Trophoblast cell (in vitro differentiated cells and primary cell): ENCODE measurements at regions not wholly inside any gene's neighbourhood (a gene's known extent, or its start where the extent isn't known, plus 50 kb on each side); places are given as distances from the start of the nearest gene placed in this dataset.

ENCODE experiments used
- DNase-seq, 2 donors: peaks; one replicate each; pipeline ENCODE4 v3.0.0-alpha.2; 2016
- H2AFZ ChIP-seq: 2 replicates; pipeline ENCODE4 v1.6.1; 2013; ENCODE audit warnings: low read length, moderate library complexity, mild to moderate bottlenecking; ENCODE audit not compliant: insufficient read depth, poor library complexity
- H2AK5ac ChIP-seq: 2 replicates; pipeline ENCODE4 v1.6.1; 2013; ENCODE audit warnings: mild to moderate bottlenecking, low read length
- H2BK120ac ChIP-seq: 2 replicates; pipeline ENCODE4 v1.6.1; 2013; ENCODE audit warnings: low read length, mild to moderate bottlenecking, moderate library complexity; ENCODE audit not compliant: insufficient read depth, poor library complexity
- H2BK12ac ChIP-seq: 2 replicates; pipeline ENCODE4 v1.6.1; 2013; ENCODE audit warnings: mild to moderate bottlenecking, low read length, moderate library complexity
- H2BK5ac ChIP-seq: 2 replicates; pipeline ENCODE4 v1.6.1; 2013; ENCODE audit warnings: low read length, low read depth, moderate library complexity, mild to moderate bottlenecking; ENCODE audit not compliant: poor library complexity
- H3K14ac ChIP-seq: 2 replicates; pipeline ENCODE4 v1.6.1; 2013; ENCODE audit warnings: mild to moderate bottlenecking, low read length
- H3K18ac ChIP-seq: 2 replicates; pipeline ENCODE4 v1.6.1; 2013; ENCODE audit warnings: mild to moderate bottlenecking, low read length
- H3K23ac ChIP-seq: 2 replicates; pipeline ENCODE4 v1.6.1; 2013; ENCODE audit warnings: low read length
- H3K27ac ChIP-seq: 2 replicates; pipeline ENCODE4 v1.5.1; 2013; ENCODE audit warnings: low read depth, mild to moderate bottlenecking, inconsistent platforms, low read length, moderate library complexity
- H3K27me3 ChIP-seq: 2 replicates; pipeline ENCODE4 v1.6.1; 2013; ENCODE audit warnings: inconsistent platforms, mild to moderate bottlenecking, low read length, moderate library complexity; ENCODE audit not compliant: insufficient read depth
- H3K36me3 ChIP-seq, 2 experiments: 1 replicate in 1 of 2; 2 replicates in 1 of 2; pipeline ENCODE4 v1.6.1; 2013; ENCODE audit warnings: low read length in 2 of 2, mild to moderate bottlenecking in 2 of 2, moderate library complexity in 1 of 2; ENCODE audit not compliant: insufficient read depth in 2 of 2, control insufficient read depth in 1 of 2
- H3K4ac ChIP-seq: 2 replicates; pipeline ENCODE4 v1.6.1; 2013; ENCODE audit warnings: low read depth, mild to moderate bottlenecking, low read length, moderate library complexity
- H3K4me1 ChIP-seq, 2 experiments: 1 replicate in 1 of 2; 2 replicates in 1 of 2; pipeline ENCODE4 v1.6.1; 2013; ENCODE audit warnings: low read length in 2 of 2, mild to moderate bottlenecking in 2 of 2, moderate library complexity in 1 of 2; ENCODE audit not compliant: insufficient read depth in 2 of 2, control insufficient read depth in 1 of 2
- H3K4me2 ChIP-seq: 2 replicates; pipeline ENCODE4 v1.6.1; 2013; ENCODE audit warnings: inconsistent platforms, mild to moderate bottlenecking, low read length, moderate library complexity
- H3K4me3 ChIP-seq: 2 replicates; pipeline ENCODE4 v1.5.1; 2013; ENCODE audit warnings: mild to moderate bottlenecking, low read depth, low read length, inconsistent platforms
- H3K79me1 ChIP-seq: one replicate; pipeline ENCODE4 v1.6.1; 2013; ENCODE audit warnings: low read length
- H3K79me2 ChIP-seq: 2 replicates; pipeline ENCODE4 v1.6.1; 2013; ENCODE audit warnings: low read length, mild to moderate bottlenecking; ENCODE audit not compliant: control insufficient read depth, insufficient read depth, poor library complexity
- H3K9ac ChIP-seq: 2 replicates; pipeline ENCODE4 v1.6.1; 2013; ENCODE audit warnings: mild to moderate bottlenecking, low read length
- H3K9me3 ChIP-seq: 2 replicates; pipeline ENCODE4 v1.6.1; 2013; ENCODE audit warnings: low read depth, mild to moderate bottlenecking, control low read depth, inconsistent platforms, low read length; ENCODE audit not compliant: insufficient read depth
- H4K12ac ChIP-seq: 2 replicates; pipeline ENCODE4 v1.6.1; 2013; ENCODE audit warnings: low read depth, mild to moderate bottlenecking, low read length, moderate library complexity
- H4K8ac ChIP-seq: 2 replicates; pipeline ENCODE4 v1.6.1; 2013; ENCODE audit warnings: low read depth, mild to moderate bottlenecking, low read length, moderate library complexity
- H4K91ac ChIP-seq: one replicate; pipeline ENCODE4 v1.6.1; 2013; ENCODE audit warnings: low read depth, mild to moderate bottlenecking, low read length, moderate library complexity
- WGBS: extraction: QIAGEN DNeasy Blood & Tissue Kit; methylation state at CpG from one replicate; pipeline ENCODE4 v1.1.7; 2013; ENCODE audit warnings: missing lambda C conversion rate; ENCODE audit not compliant: insufficient read length, insufficient coverage; ENCODE audit errors: extremely low coverage; 5-methylcytosine and 5-hydroxymethylcytosine counted together

DNA sequence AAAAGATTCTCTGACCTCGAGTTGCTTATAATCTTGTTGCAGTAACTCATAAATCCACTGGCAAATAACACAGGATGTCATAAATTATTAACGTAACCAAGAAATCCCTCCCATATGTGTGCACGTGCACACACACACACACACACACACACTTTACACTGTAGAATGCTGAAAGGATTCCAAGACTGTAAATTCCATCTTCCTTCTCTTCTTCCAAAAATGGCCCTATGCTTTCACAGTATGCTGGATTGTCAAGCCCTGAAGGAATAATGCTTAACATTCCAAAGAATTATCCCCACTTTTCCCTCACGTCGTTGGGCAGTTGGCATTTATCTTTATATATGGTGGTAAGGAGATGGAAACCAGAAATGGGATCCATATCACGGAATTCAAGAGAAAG lies 117.5 kb upstream of the CRIM1 start:
- no peak overlapping the region for H3K27ac ChIP-seq
- no peak overlapping the region for H3K4ac ChIP-seq
- H3K23ac ChIP-seq, result no peak overlapping the region
- H4K91ac ChIP-seq, result no peak overlapping the region
- H3K14ac ChIP-seq, result no peak overlapping the region
- no peak overlapping the region for H2AK5ac ChIP-seq
- H3K9me3 ChIP-seq, result no peaks in the 10 kb centered on the region
- no peak overlapping the region for H3K4me3 ChIP-seq
- H3K79me1 ChIP-seq, result no peaks in the 10 kb centered on the region
- H2BK120ac ChIP-seq, result no peak overlapping the region
- no peaks in the 10 kb centered on the region for H3K79me2 ChIP-seq
- H4K12ac ChIP-seq, result no peak overlapping the region
- no peak overlapping the region for H3K18ac ChIP-seq
- no peaks in the 10 kb centered on the region for H3K36me3 ChIP-seq
- H4K8ac ChIP-seq, result no peak overlapping the region
- H2AFZ ChIP-seq, result no peak overlapping the region
- peaks cover 0 to 4% of the 10 kb centered on the region in 2 experiments for H3K4me1 ChIP-seq
- no peak overlapping the region for H2BK5ac ChIP-seq
- H3K9ac ChIP-seq, result no peak overlapping the region
- no peak overlapping the region for H2BK12ac ChIP-seq
- H3K4me2 ChIP-seq, result no peak overlapping the region
- WGBS, result no CpG with 5 or more reads among the region's 6 CpGs
- no peaks in the 10 kb centered on the region for H3K27me3 ChIP-seq
- DNase-seq, result peak in 1 of 2 donors; percentile 59

DNA sequence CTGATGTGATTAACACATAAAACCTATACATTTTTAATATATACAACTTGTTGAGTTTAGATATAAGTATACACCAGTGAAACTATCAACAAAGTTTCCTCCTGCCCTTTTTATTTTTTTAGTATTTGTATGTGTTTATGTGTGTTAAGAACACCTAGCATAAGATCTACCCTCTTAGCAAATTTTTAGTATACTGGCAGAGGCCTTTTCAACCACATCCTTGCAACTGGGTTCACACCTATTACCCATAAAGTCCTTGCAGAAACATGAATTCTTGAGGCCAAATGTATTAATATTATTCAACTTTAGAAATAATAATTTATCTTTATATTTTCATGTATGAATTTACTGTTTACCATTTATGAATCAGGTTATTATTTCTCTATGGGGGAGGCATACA lies 119.7 kb upstream of the CRIM1 start:
- no peak overlapping the region for H3K4me2 ChIP-seq
- DNase-seq, result no peak
- no peaks in the 10 kb centered on the region for H3K79me1 ChIP-seq
- no peak overlapping the region for H3K14ac ChIP-seq
- no peak overlapping the region for H3K4ac ChIP-seq
- H3K4me3 ChIP-seq, result no peak overlapping the region
- H3K23ac ChIP-seq, result no peak overlapping the region
- H4K91ac ChIP-seq, result no peak overlapping the region
- peaks cover 0 to 4% of the 10 kb centered on the region in 2 experiments for H3K4me1 ChIP-seq
- H3K27ac ChIP-seq, result no peak overlapping the region
- H4K8ac ChIP-seq, result no peak overlapping the region
- no peaks in the 10 kb centered on the region for H3K27me3 ChIP-seq
- no peak overlapping the region for H2BK120ac ChIP-seq
- H2AK5ac ChIP-seq, result no peak overlapping the region
- no peak overlapping the region for H2AFZ ChIP-seq
- no peak overlapping the region for H2BK12ac ChIP-seq
- no peaks in the 10 kb centered on the region for H3K79me2 ChIP-seq
- H3K36me3 ChIP-seq, result no peaks in the 10 kb centered on the region
- no peak overlapping the region for H4K12ac ChIP-seq
- no peak overlapping the region for H3K9ac ChIP-seq
- no peaks in the 10 kb centered on the region for H3K9me3 ChIP-seq
- no peak overlapping the region for H2BK5ac ChIP-seq
- no peak overlapping the region for H3K18ac ChIP-seq

DNA sequence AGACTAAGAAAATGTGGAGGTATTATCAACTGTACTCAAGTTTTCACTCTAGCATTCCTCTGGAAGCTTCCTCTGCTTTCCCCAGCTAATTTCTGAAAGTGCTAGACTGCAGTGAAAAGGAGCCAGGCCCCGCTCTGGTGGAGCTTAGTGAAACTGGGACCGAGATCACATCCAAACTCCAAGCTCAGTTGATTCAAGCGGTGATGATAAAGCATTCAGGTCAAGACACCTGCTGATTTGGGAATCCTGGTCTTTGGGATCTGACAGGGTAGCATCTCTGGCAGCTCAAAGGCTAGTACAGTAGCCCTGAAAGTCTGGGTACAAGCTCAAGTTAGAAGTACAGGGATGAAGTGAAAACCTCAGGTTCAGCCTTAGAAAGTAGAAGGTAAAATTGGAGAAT lies 120.2 kb upstream of the CRIM1 start:
- no peak overlapping the region for H4K12ac ChIP-seq
- H3K4me3 ChIP-seq, result no peak overlapping the region
- no peaks in the 10 kb centered on the region for H3K79me1 ChIP-seq
- no CpG with 5 or more reads among the region's 3 CpGs for WGBS
- no peak overlapping the region for H3K4me2 ChIP-seq
- no peaks in the 10 kb centered on the region for H3K9me3 ChIP-seq
- no peak overlapping the region for H2AK5ac ChIP-seq
- DNase-seq, result no peak
- no peak overlapping the region for H3K23ac ChIP-seq
- no peak overlapping the region for H2BK5ac ChIP-seq
- H3K79me2 ChIP-seq, result no peaks in the 10 kb centered on the region
- no peak overlapping the region for H2BK120ac ChIP-seq
- no peaks in the 10 kb centered on the region for H3K27me3 ChIP-seq
- no peak overlapping the region for H3K27ac ChIP-seq
- H4K8ac ChIP-seq, result no peak overlapping the region
- H3K14ac ChIP-seq, result no peak overlapping the region
- no peak overlapping the region for H2BK12ac ChIP-seq
- peaks cover 0 to 4% of the 10 kb centered on the region in 2 experiments for H3K4me1 ChIP-seq
- H3K36me3 ChIP-seq, result no peaks in the 10 kb centered on the region
- no peak overlapping the region for H4K91ac ChIP-seq
- no peak overlapping the region for H3K9ac ChIP-seq
- H2AFZ ChIP-seq, result no peak overlapping the region
- H3K4ac ChIP-seq, result no peak overlapping the region
- H3K18ac ChIP-seq, result no peak overlapping the region

DNA sequence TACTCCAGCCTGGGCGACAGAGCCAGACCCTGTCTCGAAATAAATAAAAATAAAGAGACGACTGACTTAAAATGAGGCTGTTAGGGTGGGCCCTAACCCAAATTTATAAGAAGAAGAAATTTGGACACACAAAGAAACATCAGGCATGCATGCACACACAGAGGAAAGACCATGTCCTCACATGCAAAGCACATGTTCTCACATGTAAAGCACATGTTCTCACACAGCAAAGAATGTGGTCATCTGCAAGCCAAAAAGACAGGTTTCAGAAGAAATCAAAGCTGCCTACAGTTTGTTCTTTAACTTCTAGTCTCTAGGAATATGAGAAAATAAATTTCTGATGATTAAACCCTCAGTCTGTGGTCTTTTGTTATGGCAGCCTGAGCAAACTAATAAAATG lies 132.3 kb upstream of the CRIM1 start:
- DNase-seq, result no peak
- Histone ChIP-seq H3K14ac (no peak overlapping the region), H4K8ac (no peak overlapping the region), H3K9ac (no peak overlapping the region), H3K4me3 (no peak overlapping the region), H3K79me1 (no peaks in the 10 kb centered on the region), H4K91ac (no peak overlapping the region), H3K79me2 (no peaks in the 10 kb centered on the region), H3K18ac (no peak overlapping the region), H2AFZ (no peak overlapping the region), H3K27me3 (no peaks in the 10 kb centered on the region), H3K4me1 (no peaks in the 10 kb centered on the region), H3K23ac (no peak overlapping the region), H2BK12ac (no peak overlapping the region), H3K36me3 (no peaks in the 10 kb centered on the region), H2BK5ac (no peak overlapping the region), H2AK5ac (no peak overlapping the region), H3K27ac (no peak overlapping the region), H2BK120ac (no peak overlapping the region), H3K9me3 (no peaks in the 10 kb centered on the region), H3K4me2 (no peak overlapping the region), H4K12ac (no peak overlapping the region), H3K4ac (no peak overlapping the region)
- WGBS, result no CpG with 5 or more reads among the region's 3 CpGs
